MM.1S (cell line): ENCODE measurements at regions not wholly inside any gene's neighbourhood (a gene's known extent, or its start where the extent isn't known, plus 50 kb on each side); places are given as distances from the start of the nearest gene placed in this dataset.

Source experiments
- CTCF ChIP-seq: fragments of 300-600 bp; sonication (generic); IDR thresholded peaks from 2 replicates; pipeline ENCODE4 v1.5.1; 2016; ENCODE audit warnings: antibody characterized with exemption, low read length, mixed read lengths
- EZH2 ChIP-seq: fragments of 300-600 bp; sonication (generic); optimal IDR thresholded peaks from 2 replicates; pipeline ENCODE3; 2017; ENCODE audit warnings: low read depth, mild to moderate bottlenecking, antibody characterized with exemption, low read length, mixed read lengths

- TF ChIP-seq CTCF (no peak), EZH2 (no peak)
Measured at GRCh38 chr5:17430241-17430640, 67.8 kb upstream of the TAF11L2 start.
